Naive B cell (primary cell): ENCODE measurements at regions not wholly inside any gene's neighbourhood (a gene's known extent, or its start where the extent isn't known, plus 50 kb on each side); places are given as distances from the start of the nearest gene placed in this dataset.

Experiments
- ATAC-seq, 2 donors: fragments of 150-1000 bp; cut with Tn5 transposase; 2 replicates each; pipeline ENCODE4 v1.10.0; 2021; ENCODE audit warnings: low read depth in 2 of 2, mild to moderate bottlenecking in 2 of 2, moderate library complexity in 2 of 2
- DNase-seq: peaks from one replicate; pipeline ENCODE4 v3.0.0; 2022
- H3K27ac Mint-ChIP-seq, 6 donors: one replicate each; pipeline ENCODE4 v1.8.0; 2020 to 2022; ENCODE audit warnings: mild to moderate bottlenecking in 6 of 6, mixed read lengths in 6 of 6, moderate library complexity in 5 of 6, inconsistent platforms in 2 of 6
- H3K27me3 Mint-ChIP-seq, 3 donors: one replicate each; pipeline ENCODE4 v1.8.0; 2021 to 2022; ENCODE audit warnings: mixed read lengths in 3 of 3, mild to moderate bottlenecking in 1 of 3
- H3K36me3 Mint-ChIP-seq, 2 donors: one replicate each; pipeline ENCODE4 v1.8.0; 2020 to 2022; ENCODE audit warnings: mixed read lengths in 2 of 2, inconsistent platforms in 1 of 2, mild to moderate bottlenecking in 1 of 2
- H3K4me1 Mint-ChIP-seq, 3 donors: one replicate each; pipeline ENCODE4 v1.8.0; 2020 to 2022; ENCODE audit warnings: mixed read lengths in 3 of 3, inconsistent platforms in 1 of 3, mild to moderate bottlenecking in 1 of 3, moderate library complexity in 1 of 3
- H3K4me3 Mint-ChIP-seq, 8 donors: one replicate each; pipeline ENCODE4 v1.8.0; 2020 to 2022; ENCODE audit warnings: mild to moderate bottlenecking in 8 of 8, mixed read lengths in 8 of 8, moderate library complexity in 8 of 8, inconsistent platforms in 2 of 8
- H3K9me3 Mint-ChIP-seq, 7 donors: one replicate each; pipeline ENCODE4 v1.8.0; 2020 to 2022; ENCODE audit warnings: mixed read lengths in 7 of 7, mild to moderate bottlenecking in 5 of 7, inconsistent platforms in 2 of 7, moderate library complexity in 1 of 7

GRCh38 chr5:9786380-9787360 is 156.5 kb upstream of the TAS2R1 start:
- DNase-seq (no peak), ATAC-seq (no peak)
- Mint-ChIP-seq H3K4me3 (no peak overlapping the region), H3K27me3 (peaks cover 0 to 4% (median 0%) of the 10 kb centered on the region in 3 donors), H3K9me3 (peaks cover 0 to 3% (median 3%) of the 10 kb centered on the region in 7 donors), H3K4me1 (no peaks in the 10 kb centered on the region), H3K36me3 (peaks cover 0 to 4% of the 10 kb centered on the region in 2 donors), H3K27ac (peak overlapping the region in 1 of 6 donors; percentile 1)

DNA sequence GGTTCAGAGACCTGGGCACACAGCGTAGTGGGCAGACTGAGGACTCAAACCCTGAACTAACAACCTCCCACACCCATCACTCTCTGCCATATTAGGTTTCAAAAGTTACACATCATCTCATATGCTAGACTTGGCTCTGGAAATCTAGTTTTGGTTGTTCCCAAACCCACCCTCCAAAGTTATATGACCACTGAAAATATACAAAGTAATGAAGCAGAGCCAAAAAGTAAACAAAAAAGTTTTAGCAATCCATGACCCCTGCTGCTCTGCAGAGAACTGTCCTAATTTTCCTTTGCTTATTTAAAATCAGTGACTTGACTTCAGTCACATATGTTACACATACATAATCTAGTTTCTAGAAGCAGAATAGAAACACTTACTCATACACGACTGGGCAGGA is 155.6 kb upstream of the TAS2R1 start:
- Mint-ChIP-seq H3K27ac (no peak overlapping the region), H3K36me3 (peaks cover 0 to 10% of the 10 kb centered on the region in 2 donors), H3K27me3 (peaks cover 0 to 4% (median 0%) of the 10 kb centered on the region in 3 donors), H3K4me1 (no peaks in the 10 kb centered on the region), H3K4me3 (no peak overlapping the region), H3K9me3 (peaks cover 0 to 9% (median 7%) of the 10 kb centered on the region in 7 donors)
- ATAC-seq (no peak), DNase-seq (no peak)

DNA sequence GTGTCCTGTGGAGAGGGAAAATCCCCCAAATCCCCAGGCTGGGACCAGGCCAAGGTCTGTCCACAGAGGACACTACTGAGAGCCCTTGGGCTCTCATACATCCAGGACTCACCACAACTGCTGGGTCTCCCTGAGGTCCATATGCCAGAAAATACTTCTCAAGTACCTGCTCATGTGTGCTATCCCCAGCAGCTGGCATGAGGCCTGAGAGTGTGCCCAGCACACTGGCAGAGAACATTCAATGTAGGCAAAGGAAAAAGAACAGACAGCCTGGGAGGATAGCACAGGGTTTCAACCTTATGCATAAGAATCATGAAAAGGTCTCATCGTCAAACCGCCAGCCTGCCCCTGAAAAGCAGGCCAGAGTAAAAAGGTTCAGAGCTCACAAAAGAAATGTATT is 154.1 kb upstream of the TAS2R1 start:
- H3K27me3 Mint-ChIP-seq = peaks cover 0 to 4% (median 0%) of the 10 kb centered on the region in 3 donors
- ATAC-seq = no peak
- H3K9me3 Mint-ChIP-seq = peaks cover 0 to 18% (median 11%) of the 10 kb centered on the region in 7 donors
- no peak overlapping the region for H3K4me3 Mint-ChIP-seq
- H3K4me1 Mint-ChIP-seq = no peaks in the 10 kb centered on the region
- no peak for DNase-seq
- peaks cover 0 to 10% of the 10 kb centered on the region in 2 donors for H3K36me3 Mint-ChIP-seq
- no peak overlapping the region for H3K27ac Mint-ChIP-seq

- Mint-ChIP-seq H3K27me3 (peaks cover 0 to 4% (median 0%) of the 10 kb centered on the region in 3 donors), H3K4me3 (no peak overlapping the region), H3K4me1 (no peaks in the 10 kb centered on the region), H3K27ac (no peak overlapping the region), H3K36me3 (peaks cover 0 to 10% of the 10 kb centered on the region in 2 donors), H3K9me3 (peaks cover 2 to 18% (median 11%) of the 10 kb centered on the region in 7 donors)
- ATAC-seq = no peak
- no peak for DNase-seq
Measured at GRCh38 chr5:9782826-9783560, 152.8 kb upstream of the TAS2R1 start.

DNA sequence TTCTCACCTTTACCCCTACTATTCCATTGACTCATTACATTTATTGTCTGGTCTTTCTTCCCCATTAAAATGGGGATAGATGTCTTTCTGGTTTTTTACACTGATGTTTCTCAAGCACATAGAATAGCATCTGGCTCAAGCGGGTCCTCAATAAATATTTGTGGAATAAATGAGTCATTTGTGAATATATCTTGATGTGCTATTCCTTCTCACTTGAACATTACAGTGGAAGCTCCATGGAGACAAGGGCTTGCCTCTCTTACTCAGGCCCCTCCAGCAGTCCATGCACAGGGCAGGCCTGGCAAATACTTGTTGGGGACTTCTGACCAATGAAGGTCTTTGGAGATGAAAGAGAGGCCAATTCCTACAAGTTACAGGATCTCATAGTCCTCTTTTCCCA is 151.7 kb upstream of the TAS2R1 start:
- Mint-ChIP-seq H3K4me3 (no peak overlapping the region), H3K27ac (peak overlapping the region in 1 of 6 donors; percentile 41), H3K36me3 (peaks cover 0 to 10% of the 10 kb centered on the region in 2 donors), H3K27me3 (peaks cover 0 to 3% (median 0%) of the 10 kb centered on the region in 3 donors), H3K4me1 (no peaks in the 10 kb centered on the region), H3K9me3 (peaks cover 2 to 18% (median 11%) of the 10 kb centered on the region in 7 donors)
- DNase-seq (no peak), ATAC-seq (no peak)

DNA sequence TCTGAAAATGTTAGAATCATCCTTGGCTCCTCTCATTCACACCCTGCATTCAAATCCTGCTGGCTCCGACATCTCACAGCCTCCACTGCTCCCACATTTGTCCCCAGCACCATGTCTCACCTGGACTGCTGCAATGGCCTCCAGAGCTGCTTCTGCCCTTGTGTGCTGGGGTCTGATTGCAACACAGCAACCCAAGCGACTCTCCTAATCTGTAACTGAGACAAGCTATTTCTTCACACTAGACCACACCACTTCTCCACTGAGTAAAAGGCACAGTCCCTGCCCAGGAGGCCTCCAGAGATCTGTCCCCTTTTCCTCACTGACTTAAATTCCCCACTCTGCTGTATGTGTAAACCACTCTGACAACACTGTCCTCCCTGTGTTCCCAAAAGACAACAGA is 151.1 kb upstream of the TAS2R1 start:
- DNase-seq (no peak), ATAC-seq (no peak)
- Mint-ChIP-seq H3K36me3 (peaks cover 0 to 10% of the 10 kb centered on the region in 2 donors), H3K4me1 (no peaks in the 10 kb centered on the region), H3K4me3 (no peak overlapping the region), H3K9me3 (peaks cover 2 to 18% (median 11%) of the 10 kb centered on the region in 7 donors), H3K27ac (no peak overlapping the region), H3K27me3 (no peaks in the 10 kb centered on the region)

DNA sequence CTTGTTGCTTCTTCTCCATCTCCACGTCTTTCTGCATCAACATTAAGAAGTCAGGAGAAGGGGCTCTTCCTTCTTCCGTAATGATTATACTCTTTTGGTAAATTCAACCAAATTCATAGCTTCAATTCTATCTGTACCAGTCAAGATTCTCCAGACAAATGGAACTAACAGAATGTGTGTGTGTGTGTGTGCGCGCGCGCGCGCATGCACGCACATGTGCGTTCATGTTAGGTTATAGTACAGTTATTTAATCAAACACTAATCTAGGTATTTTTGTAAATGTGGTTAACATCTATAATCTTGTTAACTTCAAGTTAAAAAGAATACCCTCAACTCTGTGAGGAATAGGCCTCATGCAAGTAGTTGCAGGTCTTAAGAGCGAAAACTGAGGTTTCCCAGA is 150.3 kb upstream of the TAS2R1 start:
- Mint-ChIP-seq H3K9me3 (peaks cover 2 to 18% (median 11%) of the 10 kb centered on the region in 7 donors), H3K4me1 (no peaks in the 10 kb centered on the region), H3K27ac (no peak overlapping the region), H3K4me3 (no peak overlapping the region), H3K36me3 (peaks cover 0 to 10% of the 10 kb centered on the region in 2 donors), H3K27me3 (no peaks in the 10 kb centered on the region)
- no peak for ATAC-seq
- no peak for DNase-seq

- Mint-ChIP-seq H3K36me3 (peaks cover 0 to 5% of the 10 kb centered on the region in 2 donors), H3K4me1 (no peaks in the 10 kb centered on the region), H3K27me3 (no peaks in the 10 kb centered on the region), H3K27ac (no peak overlapping the region), H3K4me3 (no peak overlapping the region), H3K9me3 (peaks cover 1 to 13% (median 8%) of the 10 kb centered on the region in 7 donors)
- ATAC-seq = no peak
- DNase-seq = no peak
Measured at GRCh38 chr5:9776525-9776924, 146.4 kb upstream of the TAS2R1 start.

DNA sequence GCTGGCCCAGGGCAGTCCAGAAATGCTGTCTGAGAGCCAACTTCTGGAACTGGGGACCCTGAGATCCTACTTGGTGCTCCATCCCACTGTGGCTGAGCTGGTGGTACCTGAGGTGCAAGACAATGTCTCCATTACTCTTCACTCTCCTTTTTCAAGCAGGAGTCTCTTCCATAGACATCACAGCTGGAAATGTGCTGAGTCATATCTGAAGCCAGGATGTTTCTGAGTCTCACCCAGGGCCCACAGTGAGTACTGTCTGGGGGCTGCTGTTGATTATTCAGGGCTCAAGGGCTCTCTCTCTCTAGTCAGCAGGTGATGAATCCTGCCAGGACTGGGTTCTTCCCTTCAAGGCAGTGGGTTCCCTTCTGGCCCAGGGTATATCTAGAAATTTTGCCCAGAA is 145.2 kb upstream of the TAS2R1 start:
- Mint-ChIP-seq H3K4me1 (no peaks in the 10 kb centered on the region), H3K36me3 (no peaks in the 10 kb centered on the region), H3K27ac (no peak overlapping the region), H3K4me3 (no peak overlapping the region), H3K27me3 (no peaks in the 10 kb centered on the region), H3K9me3 (peaks cover under 1 to 13% (median 2%) of the 10 kb centered on the region in 7 donors)
- ATAC-seq = no peak
- DNase-seq = no peak

DNA sequence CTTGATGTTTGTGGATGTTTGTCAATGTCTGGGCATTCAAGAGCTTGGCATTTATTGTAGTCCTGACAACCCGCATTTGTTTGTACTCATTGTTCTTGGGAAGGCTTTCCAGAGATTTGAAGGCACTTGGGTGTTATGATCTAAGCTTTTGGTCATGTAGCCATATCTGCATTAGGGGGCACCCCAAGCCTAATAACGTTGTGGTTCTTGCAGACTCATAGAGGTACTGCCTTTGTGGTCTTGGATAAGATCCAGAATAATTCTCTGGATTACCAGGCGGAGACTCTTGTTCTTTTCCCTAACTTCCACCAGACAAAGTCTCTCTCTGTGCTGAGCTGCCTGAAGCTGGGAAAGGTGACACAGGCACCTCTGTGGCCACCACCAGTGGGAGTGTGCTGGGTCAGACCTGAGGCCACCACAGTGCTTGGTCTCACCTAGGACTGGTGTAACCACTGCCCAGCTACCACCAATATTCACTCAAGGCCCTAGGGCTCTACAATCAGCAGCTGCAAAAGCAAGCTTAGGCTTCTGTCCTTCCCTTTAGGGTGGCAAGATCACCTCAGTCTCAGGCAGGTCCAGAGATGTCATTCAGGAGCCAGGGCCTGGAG is 144.4 kb upstream of the TAS2R1 start:
- DNase-seq = no peak
- Mint-ChIP-seq H3K27ac (no peak overlapping the region), H3K4me3 (no peak overlapping the region), H3K9me3 (peaks cover 0 to 13% (median 0%) of the 10 kb centered on the region in 7 donors), H3K36me3 (no peaks in the 10 kb centered on the region), H3K4me1 (no peaks in the 10 kb centered on the region), H3K27me3 (no peaks in the 10 kb centered on the region)
- no peak for ATAC-seq

DNA sequence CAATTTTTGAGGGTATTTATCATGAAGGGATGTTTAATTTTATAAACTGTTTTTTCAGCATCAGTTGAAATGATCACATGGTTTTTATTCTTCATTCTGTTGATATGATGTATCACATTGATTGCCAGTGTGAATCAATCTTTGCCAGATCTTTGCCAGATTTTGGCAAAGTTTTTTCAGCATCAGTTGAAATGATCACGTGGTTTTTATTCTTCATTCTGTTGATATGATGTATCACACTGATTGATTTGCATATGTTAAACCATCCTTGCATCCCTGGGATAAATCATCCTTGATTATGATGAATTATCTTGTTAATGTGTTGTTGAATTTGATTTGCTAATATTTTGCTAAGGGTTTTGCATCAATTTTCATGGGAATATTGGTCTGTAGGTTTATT is 140.9 kb upstream of the TAS2R1 start:
- no peak overlapping the region for H3K27ac Mint-ChIP-seq
- no peaks in the 10 kb centered on the region for H3K27me3 Mint-ChIP-seq
- H3K36me3 Mint-ChIP-seq = no peaks in the 10 kb centered on the region
- no peak for DNase-seq
- peaks cover 0 to 15% (median 6%) of the 10 kb centered on the region in 7 donors for H3K9me3 Mint-ChIP-seq
- no peak for ATAC-seq
- H3K4me1 Mint-ChIP-seq = no peaks in the 10 kb centered on the region
- no peak overlapping the region for H3K4me3 Mint-ChIP-seq

- Mint-ChIP-seq H3K4me3 (no peak overlapping the region), H3K36me3 (no peaks in the 10 kb centered on the region), H3K27me3 (no peaks in the 10 kb centered on the region), H3K27ac (no peak overlapping the region), H3K9me3 (peaks cover 0 to 15% (median 7%) of the 10 kb centered on the region in 7 donors), H3K4me1 (no peaks in the 10 kb centered on the region)
- DNase-seq = no peak
- ATAC-seq = no peak
Measured at GRCh38 chr5:9766581-9766980, 136.4 kb upstream of the TAS2R1 start.

DNA sequence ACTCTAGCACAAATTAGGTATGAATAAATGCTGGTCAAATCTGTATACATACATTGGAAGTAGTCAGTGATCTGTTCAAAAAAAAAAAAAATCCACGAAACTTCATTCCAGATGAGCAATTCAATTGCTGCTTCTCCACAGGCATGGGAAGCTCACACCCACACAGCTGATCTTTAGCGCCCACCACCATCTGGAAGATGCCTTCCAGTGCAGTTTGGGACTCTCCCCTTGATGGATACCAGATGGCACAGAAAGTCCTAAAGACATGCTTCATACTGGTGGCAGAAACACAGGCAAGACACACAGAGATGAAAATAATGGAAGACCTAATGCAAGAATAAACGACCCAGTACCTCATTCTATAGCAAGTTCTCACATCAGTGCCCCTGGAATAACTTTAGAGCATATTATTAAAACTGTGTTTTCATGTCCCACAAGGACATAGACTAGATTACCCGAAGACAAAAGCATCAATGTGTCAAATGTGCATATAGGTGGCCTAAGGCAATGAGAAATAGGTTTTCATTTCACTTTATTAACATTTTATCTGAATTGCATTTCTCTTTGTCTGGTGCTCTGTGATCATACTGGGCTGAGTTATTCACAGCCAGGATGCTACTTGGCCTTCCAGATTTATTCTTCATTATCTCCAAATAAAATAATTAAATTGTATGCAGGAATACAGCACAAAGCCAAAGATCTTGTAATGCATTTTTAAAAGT is 135.4 kb upstream of the TAS2R1 start:
- Mint-ChIP-seq H3K4me1 (no peaks in the 10 kb centered on the region), H3K9me3 (peaks cover 0 to 15% (median 8%) of the 10 kb centered on the region in 7 donors), H3K4me3 (no peak overlapping the region), H3K27me3 (no peaks in the 10 kb centered on the region), H3K27ac (no peak overlapping the region), H3K36me3 (no peaks in the 10 kb centered on the region)
- DNase-seq (no peak), ATAC-seq (no peak)
